Colon (tissue), 2 donors: ENCODE measurements at regions not wholly inside any gene's neighbourhood (a gene's known extent, or its start where the extent isn't known, plus 50 kb on each side); places are given as distances from the start of the nearest gene placed in this dataset.

ENCODE experiments used
- FAIRE-seq: peaks from 2 replicates; lab custom pipeline; 2012; peaks lifted over from hg19 to GRCh38; lab: Jason Lieb, UNC
- donor health status: control.
- donor health status: control.

DNA sequence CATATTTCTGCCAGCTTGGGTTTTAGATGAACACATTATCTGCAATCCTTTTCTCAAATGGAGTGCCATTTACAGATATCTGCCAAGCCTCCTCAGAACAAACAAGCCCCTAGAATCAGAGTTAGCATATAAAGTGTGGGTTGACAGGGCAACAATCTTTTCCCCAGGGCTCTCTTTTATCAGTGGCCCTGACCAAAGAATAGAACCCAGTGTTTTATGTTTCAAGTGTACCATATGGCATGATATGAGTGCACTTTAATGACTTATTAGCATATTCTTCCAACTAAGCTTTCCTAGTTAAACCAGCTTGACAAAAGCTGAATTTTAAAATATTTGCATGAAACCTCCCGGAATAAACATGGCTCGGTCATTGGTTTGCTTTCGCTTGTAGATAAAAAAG lies 57.3 kb downstream of the EVX1 start:
- no peak for FAIRE-seq

DNA sequence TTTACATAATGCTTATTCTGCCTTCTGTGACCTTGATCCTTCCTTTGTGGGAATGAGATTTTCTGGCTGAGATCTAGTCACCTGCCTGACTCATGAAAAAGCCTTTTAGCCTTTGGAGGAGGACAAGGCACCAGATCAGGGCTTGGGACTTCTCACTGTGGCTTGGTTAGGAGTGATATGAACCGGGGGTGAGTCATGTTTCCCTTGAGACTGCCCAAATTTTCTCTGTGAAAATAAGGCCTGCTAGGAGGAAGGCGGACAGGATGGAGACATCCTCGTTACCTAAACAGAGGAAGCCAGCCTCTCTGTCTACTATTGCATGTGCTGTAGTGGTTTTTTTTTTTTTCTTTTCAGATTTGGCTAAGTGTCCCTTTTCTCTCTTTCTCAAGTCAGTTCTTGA lies 57.8 kb downstream of the EVX1 start:
- FAIRE-seq: no peak

DNA sequence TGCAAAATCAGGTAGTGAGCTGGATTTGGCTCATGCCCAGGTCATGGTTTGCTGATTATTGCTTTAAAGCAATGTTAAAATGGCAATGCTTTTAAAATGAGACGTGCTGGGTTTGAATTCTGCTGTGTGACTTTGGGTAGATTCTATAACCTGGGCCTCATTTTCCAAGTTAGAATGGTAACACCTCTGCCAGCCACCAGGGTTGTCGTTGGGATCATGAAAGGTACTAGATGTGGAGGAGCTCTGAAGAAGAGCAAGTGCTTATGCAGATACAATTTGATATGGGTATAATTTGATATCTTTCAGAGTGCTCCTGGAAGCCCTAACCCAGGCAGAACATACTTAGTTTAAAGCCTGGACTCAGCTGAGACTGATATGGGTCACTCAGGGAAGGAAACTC lies 60.0 kb downstream of the EVX1 start:
- no peak for FAIRE-seq

DNA sequence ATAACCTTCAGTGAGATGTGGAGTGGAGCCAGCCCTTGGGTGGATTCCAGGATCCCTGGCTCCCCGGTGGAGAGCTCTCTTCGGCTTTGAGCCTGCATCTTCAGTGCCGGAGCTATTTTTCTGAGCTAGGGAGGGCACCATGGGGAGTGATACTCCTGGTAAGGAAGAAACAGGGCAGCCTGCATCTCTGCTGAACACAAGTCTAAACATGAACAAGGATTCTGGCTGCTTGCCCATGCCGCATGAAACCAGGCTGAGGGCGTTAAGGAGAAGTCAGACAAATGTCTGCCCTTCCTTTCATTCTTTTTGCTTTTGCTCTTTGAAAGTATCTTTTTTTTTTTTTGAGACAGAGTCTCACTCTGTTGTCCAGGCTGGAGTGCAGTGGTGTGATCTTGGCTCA lies 60.4 kb downstream of the EVX1 start:
- no peak for FAIRE-seq

DNA sequence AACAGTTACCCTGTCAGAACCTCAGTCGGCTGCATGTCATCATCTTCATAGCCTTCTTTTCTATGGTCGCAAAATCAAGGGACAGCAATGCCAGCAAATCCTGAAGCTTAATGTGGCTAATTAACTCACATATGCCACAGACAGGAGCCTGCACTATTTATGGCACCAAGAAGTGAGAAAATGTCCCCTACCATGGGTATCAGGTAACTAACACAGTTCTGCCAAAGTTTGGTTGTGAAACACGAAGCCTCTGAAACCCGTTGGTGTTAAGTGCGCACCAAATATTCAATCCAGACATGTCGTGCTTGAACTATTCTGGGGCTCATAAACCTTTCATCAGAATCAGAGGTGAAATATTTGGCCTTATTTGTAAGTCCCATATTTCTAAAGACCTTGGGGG lies 63.3 kb downstream of the EVX1 start:
- no peak for FAIRE-seq

DNA sequence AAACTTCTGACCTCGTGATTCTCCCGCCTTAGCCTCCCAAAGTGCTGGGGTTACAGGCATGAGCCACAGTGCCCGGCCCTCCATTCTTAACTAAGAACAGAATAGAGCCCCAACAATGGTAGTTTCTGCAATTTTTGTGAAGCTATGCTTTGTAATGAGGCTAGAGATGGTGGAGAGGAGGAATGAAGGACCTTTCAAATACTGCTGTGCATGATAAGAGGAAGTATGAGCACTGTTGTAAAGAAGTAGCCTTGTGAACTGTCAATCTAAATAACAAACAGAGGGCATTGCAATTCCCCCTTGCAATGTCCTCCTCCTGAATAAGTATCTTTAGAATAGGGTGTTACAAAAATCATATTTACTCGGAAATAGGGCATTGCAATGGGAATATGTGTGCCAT lies 70.2 kb downstream of the EVX1 start:
- no peak for FAIRE-seq

DNA sequence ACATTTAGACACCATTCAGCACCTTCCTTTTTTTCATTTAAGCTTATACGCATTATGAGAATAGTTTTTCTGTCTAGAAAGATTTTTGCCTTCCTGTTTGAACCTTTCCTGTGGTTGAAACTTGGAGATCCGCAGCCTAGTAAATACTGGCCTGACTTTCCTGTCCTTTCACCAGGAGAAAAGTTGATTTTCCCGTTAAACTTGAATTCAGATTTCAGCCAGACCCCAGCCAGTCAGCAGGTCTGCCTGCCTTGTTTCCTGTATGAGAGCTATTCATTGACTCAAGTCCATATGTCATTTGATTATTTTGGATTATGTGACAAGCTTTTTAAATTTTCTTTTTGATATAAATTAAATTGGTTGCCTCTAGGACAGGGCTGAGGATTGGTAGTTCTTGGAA lies 71.5 kb downstream of the EVX1 start:
- FAIRE-seq: no peak

DNA sequence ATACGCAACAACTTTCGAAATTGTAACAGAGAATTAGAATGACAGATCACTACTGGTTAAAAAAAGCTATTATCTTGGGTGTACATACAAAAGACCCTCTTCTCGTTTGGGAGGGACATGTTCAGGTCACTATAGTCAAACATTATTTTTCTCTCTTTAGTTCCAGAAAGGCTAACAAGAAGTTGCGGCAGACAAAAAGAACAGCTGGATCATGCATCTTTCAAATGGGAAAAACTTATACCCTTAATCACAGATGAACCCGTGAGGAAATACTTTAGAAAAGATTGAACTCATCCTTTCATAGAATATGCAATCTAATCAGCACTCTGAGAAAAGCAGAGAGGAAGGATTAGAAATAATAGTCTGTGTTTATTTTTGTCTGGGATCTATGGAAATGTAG lies 72.5 kb downstream of the EVX1 start:
- no peak for FAIRE-seq

DNA sequence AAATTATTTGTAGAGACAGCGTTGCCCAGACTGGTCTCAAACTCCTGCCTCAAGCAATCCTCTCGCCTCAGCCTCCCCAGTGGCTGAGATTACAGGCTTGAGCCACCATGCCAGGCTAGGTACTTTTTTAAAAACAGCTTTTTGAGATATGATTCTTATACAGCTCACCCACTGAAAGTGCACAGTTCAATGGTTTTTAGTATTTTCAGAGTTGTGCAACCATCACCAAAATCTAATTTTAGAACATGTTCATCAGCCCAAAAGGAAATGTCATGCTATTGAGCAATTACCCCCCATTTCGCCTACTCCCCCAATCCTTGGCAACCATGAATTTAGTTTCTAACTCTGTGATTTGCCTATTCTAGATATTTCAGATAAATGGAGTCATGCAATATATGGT lies 73.7 kb downstream of the EVX1 start:
- FAIRE-seq: no peak

DNA sequence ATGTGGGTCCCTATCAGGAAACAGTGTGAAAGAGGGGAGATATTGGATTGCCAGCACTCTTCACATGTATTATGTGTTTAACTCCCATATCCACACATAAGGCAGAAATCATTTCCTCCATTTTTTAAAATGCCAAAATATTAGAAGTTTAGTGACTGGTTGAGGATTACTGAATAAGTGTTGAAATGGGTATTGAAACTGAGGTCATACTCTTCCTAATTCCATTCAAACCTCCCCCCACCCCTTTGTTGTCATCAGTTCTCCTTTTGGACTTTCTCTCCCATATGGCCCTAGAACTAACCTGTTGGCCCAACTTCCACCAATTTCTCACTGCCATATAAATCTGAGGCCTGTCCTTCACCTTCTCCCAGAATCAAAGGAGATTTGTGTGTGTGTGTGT lies 81.6 kb downstream of the EVX1 start:
- no peak for FAIRE-seq

DNA sequence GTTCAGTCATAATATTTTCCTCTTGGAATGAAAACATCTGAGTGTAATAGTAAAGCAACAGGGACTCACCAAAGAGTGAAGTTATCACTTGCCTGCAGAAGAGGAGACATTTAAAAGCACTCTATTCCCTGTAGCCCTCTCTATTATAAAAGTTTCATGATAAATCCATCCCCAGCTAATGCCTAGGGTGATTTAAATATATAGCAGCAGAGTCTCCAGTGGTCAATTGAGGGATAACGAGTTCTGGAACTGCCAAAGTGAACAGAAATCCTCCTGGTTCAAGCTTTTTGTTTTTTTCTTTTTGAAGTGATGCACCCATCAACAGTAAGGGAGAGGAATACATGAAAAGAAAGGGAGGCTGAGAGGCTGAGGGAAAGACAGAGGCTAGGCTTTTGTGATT lies 87.3 kb downstream of the EVX1 start:
- no peak for FAIRE-seq

DNA sequence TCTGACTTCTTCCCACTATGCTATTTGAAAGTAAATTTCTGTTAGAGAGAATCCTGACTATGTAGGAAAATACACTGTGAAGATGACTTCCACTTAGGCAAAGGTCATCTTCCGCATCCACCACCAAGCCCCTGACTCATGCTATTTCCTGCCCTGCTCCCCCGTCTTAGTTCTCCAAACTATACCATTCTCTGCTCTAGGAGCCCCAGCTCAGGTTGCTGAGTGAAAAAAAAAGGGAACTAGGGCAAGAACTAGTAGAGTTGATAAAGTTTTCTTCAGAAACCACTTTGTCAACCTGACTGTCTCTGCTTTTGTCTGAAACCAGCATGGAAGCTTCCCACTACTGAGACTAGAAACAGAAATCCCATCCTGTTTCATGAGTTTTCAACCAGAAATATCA lies 96.9 kb downstream of the EVX1 start:
- no peak for FAIRE-seq

DNA sequence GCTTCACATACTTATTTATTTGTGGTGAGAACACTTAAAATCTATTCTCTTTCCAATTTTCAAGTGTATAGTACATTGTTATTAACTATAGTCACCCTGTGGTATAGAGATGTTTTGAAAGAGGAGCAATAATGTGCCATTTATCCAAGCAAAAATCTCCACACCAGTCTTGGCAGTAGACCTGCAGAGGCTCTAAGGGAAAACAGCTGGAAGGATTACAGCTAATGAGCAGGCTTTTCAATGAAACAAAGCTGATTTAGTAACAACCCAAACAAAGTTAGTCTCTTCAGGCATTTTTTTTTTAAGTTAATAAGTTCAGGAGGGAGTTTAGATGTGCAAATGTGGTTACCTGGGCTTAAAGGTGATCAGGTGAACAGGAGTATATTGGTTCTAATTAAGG lies 101.9 kb downstream of the EVX1 start:
- no peak for FAIRE-seq

DNA sequence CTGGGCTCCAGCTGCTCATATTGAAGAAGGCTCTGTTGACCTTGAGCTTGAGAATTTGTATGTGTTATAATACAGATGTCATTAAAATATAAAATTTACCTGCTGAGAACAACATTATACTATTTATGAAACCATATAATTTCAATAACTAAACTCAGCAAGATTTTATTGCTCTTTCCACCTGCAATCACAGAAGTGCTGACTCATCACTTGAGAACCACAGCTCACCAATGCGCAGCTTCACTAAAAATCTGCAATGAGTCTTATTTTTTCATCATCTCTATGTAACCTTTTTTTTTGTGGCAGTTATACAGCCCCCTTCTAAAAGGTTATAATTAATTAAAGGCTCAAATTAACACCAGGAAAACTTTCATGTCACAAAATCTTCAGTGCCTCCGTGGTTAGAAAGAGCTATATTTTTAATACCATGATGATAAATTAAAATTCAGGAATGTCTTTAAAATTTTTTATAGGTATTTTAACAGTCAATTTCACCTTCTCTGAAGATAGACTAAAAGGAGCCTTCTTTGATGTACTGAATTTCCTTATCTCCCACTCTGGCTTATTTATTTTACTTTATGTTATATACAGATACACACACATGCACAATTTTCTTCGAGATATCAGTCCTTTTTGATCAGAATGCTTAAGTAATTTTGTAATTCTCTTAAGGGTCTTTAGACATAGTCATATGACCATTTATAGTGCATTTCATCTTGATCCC lies 102.7 kb downstream of the EVX1 start:
- peak; percentile 28 for FAIRE-seq

DNA sequence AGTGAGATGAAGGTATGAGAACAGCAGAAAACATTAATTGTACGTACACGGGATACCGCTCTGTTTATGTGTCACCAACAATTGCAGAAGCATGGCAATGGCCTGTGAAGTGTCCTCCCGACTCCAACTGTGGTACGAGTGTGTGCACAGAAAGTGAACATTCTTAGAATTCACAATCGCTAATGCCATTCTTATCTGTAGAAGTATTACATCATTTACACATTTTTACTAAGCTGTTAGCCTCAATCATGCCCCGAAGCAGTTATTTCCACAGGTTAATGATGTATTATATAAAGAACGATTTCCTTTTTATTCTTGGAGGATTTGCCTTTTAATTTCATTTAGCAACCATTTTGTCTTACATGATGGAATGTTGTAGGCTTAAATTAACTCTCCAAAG lies 103.4 kb downstream of the EVX1 start:
- no peak for FAIRE-seq

DNA sequence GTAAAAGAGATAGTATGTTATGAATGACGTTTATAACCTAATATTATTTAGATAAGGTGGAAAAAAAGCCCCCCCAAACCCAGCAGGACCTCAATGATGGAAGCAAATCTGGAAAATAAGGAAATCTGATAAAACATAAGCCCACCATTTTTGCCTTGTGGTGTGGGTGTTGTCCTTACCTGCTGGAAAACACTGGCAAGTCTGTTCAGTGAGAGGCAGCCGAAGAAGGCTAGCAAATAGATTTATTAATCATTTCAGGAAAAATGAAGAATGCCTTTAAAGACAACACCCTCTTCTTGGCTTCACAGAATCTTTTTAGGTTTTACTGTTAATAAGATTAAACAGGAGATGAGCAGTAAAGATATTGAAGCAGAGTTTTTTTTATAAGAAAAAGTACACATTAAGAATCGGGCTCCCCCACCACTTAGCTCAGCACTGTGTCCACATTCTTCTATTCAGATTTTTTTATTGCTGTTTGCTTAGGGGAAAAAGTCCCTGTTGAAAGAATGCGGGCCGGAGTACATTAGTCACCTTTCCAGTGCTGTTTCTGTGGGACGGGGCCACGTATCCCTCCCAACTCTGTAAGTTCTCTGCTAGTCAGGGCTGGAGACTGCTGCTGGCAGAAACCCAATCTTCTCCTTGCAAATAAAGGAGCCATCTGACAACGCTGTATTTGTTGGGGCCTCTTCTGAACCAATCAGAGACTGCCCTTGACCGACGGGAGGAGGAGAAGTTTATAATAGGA lies 104.1 kb downstream of the EVX1 start:
- no peak for FAIRE-seq

DNA sequence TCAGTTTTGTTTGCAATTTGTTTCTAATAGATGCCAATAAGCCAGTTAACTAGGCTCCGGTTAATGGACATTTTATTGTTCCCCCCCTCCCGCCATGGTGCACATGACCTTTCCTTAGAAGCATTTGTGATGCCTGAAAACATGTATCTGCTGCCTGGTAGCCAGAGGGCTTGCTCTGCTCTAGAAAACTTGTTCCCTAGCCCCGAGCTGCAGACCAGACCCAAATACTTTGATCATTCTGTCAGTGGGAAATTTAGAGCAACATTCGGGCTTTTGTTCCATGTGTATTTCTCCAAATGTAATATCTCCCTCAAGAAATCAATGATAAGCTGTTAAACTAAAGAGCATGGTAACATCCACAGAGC lies 104.7 kb downstream of the EVX1 start:
- FAIRE-seq: no peak

DNA sequence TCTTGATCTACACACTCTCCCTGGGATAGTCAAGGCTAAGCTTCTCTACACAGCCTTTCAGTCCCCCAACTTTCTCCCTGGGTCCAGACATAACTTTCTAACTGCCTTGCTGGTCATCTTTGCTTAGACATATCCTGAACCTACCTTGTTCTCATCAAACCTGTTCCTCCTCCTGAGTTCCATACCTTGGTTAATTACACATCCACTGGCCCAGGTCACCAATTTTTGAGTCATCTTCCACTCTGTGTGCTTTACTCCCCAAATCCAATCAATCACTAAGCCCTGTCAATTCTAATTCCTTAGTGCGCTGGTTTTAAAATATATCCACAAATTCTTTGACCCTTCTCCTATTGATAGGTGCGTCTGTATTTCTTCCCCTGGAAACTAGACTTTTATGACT lies 107.0 kb downstream of the EVX1 start:
- no peak for FAIRE-seq

DNA sequence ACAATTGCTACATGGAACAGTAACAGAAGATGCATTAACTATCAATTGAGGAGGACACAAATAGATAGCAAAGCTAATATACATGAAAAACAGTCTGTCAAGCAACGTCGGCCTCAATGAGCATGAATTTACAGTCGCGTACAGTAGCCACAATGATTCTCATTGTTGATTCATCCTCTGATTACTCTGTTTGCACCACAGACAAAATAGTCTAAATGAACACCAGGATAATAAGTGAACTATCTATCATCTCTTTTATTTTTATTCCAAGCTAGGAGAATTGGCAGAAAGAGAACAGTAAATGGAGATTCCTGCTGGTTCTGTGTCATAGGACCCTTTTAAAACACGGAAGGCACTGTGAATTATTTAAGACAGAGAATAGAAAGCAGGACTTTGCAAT lies 108.5 kb downstream of the EVX1 start:
- FAIRE-seq: no peak

DNA sequence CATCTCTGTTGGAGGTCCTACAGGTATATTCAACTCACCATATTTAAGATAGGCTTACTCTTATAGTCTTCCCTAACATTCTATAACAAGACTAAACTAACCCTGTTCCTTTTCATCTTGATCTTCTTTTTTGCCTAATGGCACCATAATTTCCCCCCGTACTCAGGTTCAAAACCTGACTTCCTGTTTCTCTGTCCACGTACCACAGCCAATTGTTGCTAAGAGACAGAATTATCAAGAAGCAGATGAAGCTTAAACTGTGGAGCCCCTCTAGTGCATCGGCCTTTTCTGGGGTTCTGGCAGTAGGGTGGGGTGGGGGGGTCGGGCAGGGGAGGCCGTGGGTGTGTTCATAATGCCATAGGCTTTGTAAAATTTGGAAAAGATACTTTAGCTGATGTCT lies 109.2 kb downstream of the EVX1 start:
- no peak for FAIRE-seq

DNA sequence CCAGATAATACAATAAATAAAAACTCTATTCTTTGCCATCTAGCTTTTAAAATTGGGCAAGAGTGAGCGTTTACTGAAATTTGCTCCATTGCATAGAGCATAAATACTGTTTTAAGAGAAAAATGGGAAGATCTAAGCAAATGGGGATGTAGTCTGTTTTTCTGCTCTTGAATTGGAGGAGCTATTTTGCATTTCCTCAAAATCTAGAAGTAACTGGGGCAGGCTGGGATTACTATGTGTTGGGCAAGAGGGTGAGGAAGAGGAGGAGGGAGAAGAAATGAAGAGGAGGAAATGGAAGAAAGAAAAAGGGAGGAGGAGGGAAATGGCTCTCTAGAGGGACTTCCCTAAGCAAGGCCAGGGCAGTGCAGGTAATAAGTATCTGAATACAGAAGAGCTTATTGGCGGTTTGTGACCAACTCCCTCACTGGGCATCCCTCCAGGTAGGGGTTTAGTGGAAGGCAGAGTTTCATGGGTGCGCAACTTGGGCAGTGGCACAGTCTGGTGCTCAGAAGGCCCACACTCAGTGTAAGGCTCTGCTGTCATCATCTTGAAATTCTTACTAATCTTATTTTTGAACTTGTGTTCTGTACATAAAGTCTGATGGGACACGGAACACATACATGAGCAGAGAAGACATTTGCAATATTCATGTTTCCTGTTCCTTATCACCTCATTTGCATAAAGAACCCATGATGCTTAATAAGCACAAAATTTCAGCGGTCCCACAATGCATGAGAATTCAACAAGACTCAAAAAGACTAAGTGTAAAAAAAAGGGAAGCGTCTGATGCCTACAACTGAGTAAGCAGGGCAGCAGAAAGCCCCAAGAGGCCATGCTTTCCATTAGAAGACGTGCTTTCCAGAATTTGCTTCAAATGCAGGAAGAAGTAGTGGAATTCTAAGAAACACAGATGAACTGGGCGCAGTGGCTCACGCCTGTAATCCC lies 116.9 kb downstream of the EVX1 start:
- FAIRE-seq: no peak

DNA sequence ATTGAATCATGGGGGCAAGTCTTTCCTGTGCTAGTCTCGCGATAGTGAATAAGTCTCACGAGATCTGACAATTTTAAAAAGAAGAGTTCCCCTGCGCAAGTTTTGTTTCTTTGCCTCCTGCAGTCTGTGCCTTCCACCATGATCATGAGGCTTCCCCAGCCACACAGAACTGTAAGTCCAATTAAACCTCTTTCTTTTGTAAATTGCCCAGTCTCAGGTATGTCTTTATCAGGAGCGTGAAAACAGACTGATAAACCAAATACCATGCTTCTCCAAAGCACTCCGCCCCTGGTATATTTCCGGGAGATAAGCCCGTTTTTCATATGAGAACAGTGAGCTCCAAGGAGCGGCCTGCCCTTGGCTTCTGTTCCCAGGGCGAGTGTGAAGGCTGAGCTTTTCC lies 118.9 kb downstream of the EVX1 start:
- FAIRE-seq: no peak

DNA sequence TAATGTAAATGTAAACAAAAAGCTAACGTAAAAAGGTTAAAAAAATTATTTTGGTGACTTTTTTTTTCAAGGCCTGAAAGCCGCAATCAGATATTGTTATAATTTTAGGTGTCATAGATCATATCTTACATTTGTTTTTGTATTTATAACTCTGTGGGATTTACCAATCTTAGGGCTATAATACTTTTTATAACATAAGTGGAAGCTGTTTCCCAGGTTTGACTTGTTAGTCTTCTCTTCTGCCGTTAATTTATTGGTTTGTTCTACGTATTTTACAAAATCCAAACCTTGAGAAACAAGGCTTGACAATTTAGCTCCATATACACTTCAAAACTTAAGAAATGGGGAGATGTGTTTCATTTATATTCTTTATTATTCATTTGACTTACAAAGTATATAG lies 119.4 kb downstream of the EVX1 start:
- FAIRE-seq: peak; percentile 82
